ENCODE measurements at regions not wholly inside any gene's neighbourhood (a gene's known extent, or its start where the extent isn't known, plus 50 kb on each side); places are given as distances from the start of the nearest gene placed in this dataset.
A peak's percentile ranks its signal among the peaks of the same experiment; 100 is the strongest.
"Not testable (repeated sequence)": the region's sequence is repeated elsewhere in the genome, so short reads cannot be mapped to it uniquely, and the experiment has no call there.

- not testable (repeated sequence) for H3K4me1 ChIP-seq (ENCODE audit: insufficient read depth, low read length); H3K9me3 ChIP-seq (ENCODE audit: low read depth, low read length); H3K27ac ChIP-seq (ENCODE audit: low read depth, low read length); H4K20me1 ChIP-seq (ENCODE audit: insufficient read depth, low read length); H3K4me3 ChIP-seq (ENCODE audit: insufficient read depth, low read length); H3K79me2 ChIP-seq (ENCODE audit: insufficient read depth, low read length); H3K36me3 ChIP-seq (ENCODE audit: insufficient read depth, low read length); H2AFZ ChIP-seq (ENCODE audit: low read length); H3K27me3 ChIP-seq (ENCODE audit: insufficient read depth, low read length); H3K4me2 ChIP-seq (ENCODE audit: insufficient read depth, low read length)
- DNase-seq (ENCODE audit: insufficient read length, low spot score, missing footprints) = peak; percentile 10
These were observed 1244.0 kb downstream of the RPIA start for GRCh38 chr2:89935436-89935835.

GRCh38 chr2:89936011-89936410, 1244.5 kb downstream of the RPIA start:
- H3K27me3 ChIP-seq (ENCODE audit: insufficient read depth, low read length); DNase-seq (ENCODE audit: insufficient read length, low spot score, missing footprints); H4K20me1 ChIP-seq (ENCODE audit: insufficient read depth, low read length); H3K36me3 ChIP-seq (ENCODE audit: insufficient read depth, low read length); H2AFZ ChIP-seq (ENCODE audit: low read length); H3K79me2 ChIP-seq (ENCODE audit: insufficient read depth, low read length); H3K4me3 ChIP-seq (ENCODE audit: insufficient read depth, low read length); H3K9me3 ChIP-seq (ENCODE audit: low read depth, low read length); H3K4me2 ChIP-seq (ENCODE audit: insufficient read depth, low read length); H3K27ac ChIP-seq (ENCODE audit: low read depth, low read length); H3K4me1 ChIP-seq (ENCODE audit: insufficient read depth, low read length): not testable (repeated sequence)

- not testable (repeated sequence) for H3K27ac ChIP-seq (ENCODE audit: low read depth, low read length); H2AFZ ChIP-seq (ENCODE audit: low read length); H3K79me2 ChIP-seq (ENCODE audit: insufficient read depth, low read length); H3K27me3 ChIP-seq (ENCODE audit: insufficient read depth, low read length); H3K4me1 ChIP-seq (ENCODE audit: insufficient read depth, low read length); H3K36me3 ChIP-seq (ENCODE audit: insufficient read depth, low read length); H3K4me3 ChIP-seq (ENCODE audit: insufficient read depth, low read length); H3K4me2 ChIP-seq (ENCODE audit: insufficient read depth, low read length); H3K9me3 ChIP-seq (ENCODE audit: low read depth, low read length); H4K20me1 ChIP-seq (ENCODE audit: insufficient read depth, low read length)
- peak; percentile 21 for DNase-seq (ENCODE audit: insufficient read length, low spot score, missing footprints)
These were observed 1245.1 kb downstream of the RPIA start for GRCh38 chr2:89936559-89936958.

- not testable (repeated sequence) for H3K27ac ChIP-seq (ENCODE audit: low read depth, low read length); H3K4me2 ChIP-seq (ENCODE audit: insufficient read depth, low read length); H3K9me3 ChIP-seq (ENCODE audit: low read depth, low read length); H3K27me3 ChIP-seq (ENCODE audit: insufficient read depth, low read length); DNase-seq (ENCODE audit: insufficient read length, low spot score, missing footprints); H2AFZ ChIP-seq (ENCODE audit: low read length); H3K79me2 ChIP-seq (ENCODE audit: insufficient read depth, low read length); H4K20me1 ChIP-seq (ENCODE audit: insufficient read depth, low read length); H3K4me3 ChIP-seq (ENCODE audit: insufficient read depth, low read length); H3K4me1 ChIP-seq (ENCODE audit: insufficient read depth, low read length); H3K36me3 ChIP-seq (ENCODE audit: insufficient read depth, low read length)
- TF ChIP-seq CTCF (IDR thresholded peaks at IDR 0.05; ENCODE audit: extremely low read depth, low read depth, low read length) = peak; percentile 24
These were observed 1247.3 kb downstream of the RPIA start for GRCh38 chr2:89938756-89939155.

GRCh38 chr2:89944267-89944666, 1252.8 kb downstream of the RPIA start:
- H3K27ac ChIP-seq (ENCODE audit: low read depth, low read length); H3K79me2 ChIP-seq (ENCODE audit: insufficient read depth, low read length); H2AFZ ChIP-seq (ENCODE audit: low read length); H3K27me3 ChIP-seq (ENCODE audit: insufficient read depth, low read length); H3K9me3 ChIP-seq (ENCODE audit: low read depth, low read length); H3K4me3 ChIP-seq (ENCODE audit: insufficient read depth, low read length); H3K36me3 ChIP-seq (ENCODE audit: insufficient read depth, low read length); H4K20me1 ChIP-seq (ENCODE audit: insufficient read depth, low read length); H3K4me2 ChIP-seq (ENCODE audit: insufficient read depth, low read length); DNase-seq (ENCODE audit: insufficient read length, low spot score, missing footprints); H3K4me1 ChIP-seq (ENCODE audit: insufficient read depth, low read length): not testable (repeated sequence)

- H3K27me3 ChIP-seq (ENCODE audit: insufficient read depth, low read length); H3K9me3 ChIP-seq (ENCODE audit: low read depth, low read length); H3K4me2 ChIP-seq (ENCODE audit: insufficient read depth, low read length); H3K4me3 ChIP-seq (ENCODE audit: insufficient read depth, low read length); H2AFZ ChIP-seq (ENCODE audit: low read length); H3K79me2 ChIP-seq (ENCODE audit: insufficient read depth, low read length); H4K20me1 ChIP-seq (ENCODE audit: insufficient read depth, low read length); H3K36me3 ChIP-seq (ENCODE audit: insufficient read depth, low read length); H3K27ac ChIP-seq (ENCODE audit: low read depth, low read length); H3K4me1 ChIP-seq (ENCODE audit: insufficient read depth, low read length); DNase-seq (ENCODE audit: insufficient read length, low spot score, missing footprints): not testable (repeated sequence)
These were observed 1253.6 kb downstream of the RPIA start for GRCh38 chr2:89945004-89945616.

- not testable (repeated sequence) for H3K36me3 ChIP-seq (ENCODE audit: insufficient read depth, low read length); H3K9me3 ChIP-seq (ENCODE audit: low read depth, low read length); H3K27ac ChIP-seq (ENCODE audit: low read depth, low read length); H3K4me2 ChIP-seq (ENCODE audit: insufficient read depth, low read length); H2AFZ ChIP-seq (ENCODE audit: low read length); DNase-seq (ENCODE audit: insufficient read length, low spot score, missing footprints); H3K4me1 ChIP-seq (ENCODE audit: insufficient read depth, low read length); H4K20me1 ChIP-seq (ENCODE audit: insufficient read depth, low read length); H3K79me2 ChIP-seq (ENCODE audit: insufficient read depth, low read length); H3K4me3 ChIP-seq (ENCODE audit: insufficient read depth, low read length); H3K27me3 ChIP-seq (ENCODE audit: insufficient read depth, low read length)
These were observed 1255.8 kb downstream of the RPIA start for GRCh38 chr2:89947208-89947815.

GRCh38 chr2:89948102-89948501, 1256.6 kb downstream of the RPIA start:
- not testable (repeated sequence) for H3K79me2 ChIP-seq (ENCODE audit: insufficient read depth, low read length); H3K27me3 ChIP-seq (ENCODE audit: insufficient read depth, low read length); H3K36me3 ChIP-seq (ENCODE audit: insufficient read depth, low read length); H3K27ac ChIP-seq (ENCODE audit: low read depth, low read length); H4K20me1 ChIP-seq (ENCODE audit: insufficient read depth, low read length); DNase-seq (ENCODE audit: insufficient read length, low spot score, missing footprints); H3K9me3 ChIP-seq (ENCODE audit: low read depth, low read length); H2AFZ ChIP-seq (ENCODE audit: low read length); H3K4me2 ChIP-seq (ENCODE audit: insufficient read depth, low read length); H3K4me1 ChIP-seq (ENCODE audit: insufficient read depth, low read length); H3K4me3 ChIP-seq (ENCODE audit: insufficient read depth, low read length)

Measured in osteoblast (primary cell).